ENCODE measurements at regions not wholly inside any gene's neighbourhood (a gene's known extent, or its start where the extent isn't known, plus 50 kb on each side); places are given as distances from the start of the nearest gene placed in this dataset.
"Not testable (repeated sequence)": the region's sequence is repeated elsewhere in the genome, so short reads cannot be mapped to it uniquely, and the experiment has no call there.

DNA sequence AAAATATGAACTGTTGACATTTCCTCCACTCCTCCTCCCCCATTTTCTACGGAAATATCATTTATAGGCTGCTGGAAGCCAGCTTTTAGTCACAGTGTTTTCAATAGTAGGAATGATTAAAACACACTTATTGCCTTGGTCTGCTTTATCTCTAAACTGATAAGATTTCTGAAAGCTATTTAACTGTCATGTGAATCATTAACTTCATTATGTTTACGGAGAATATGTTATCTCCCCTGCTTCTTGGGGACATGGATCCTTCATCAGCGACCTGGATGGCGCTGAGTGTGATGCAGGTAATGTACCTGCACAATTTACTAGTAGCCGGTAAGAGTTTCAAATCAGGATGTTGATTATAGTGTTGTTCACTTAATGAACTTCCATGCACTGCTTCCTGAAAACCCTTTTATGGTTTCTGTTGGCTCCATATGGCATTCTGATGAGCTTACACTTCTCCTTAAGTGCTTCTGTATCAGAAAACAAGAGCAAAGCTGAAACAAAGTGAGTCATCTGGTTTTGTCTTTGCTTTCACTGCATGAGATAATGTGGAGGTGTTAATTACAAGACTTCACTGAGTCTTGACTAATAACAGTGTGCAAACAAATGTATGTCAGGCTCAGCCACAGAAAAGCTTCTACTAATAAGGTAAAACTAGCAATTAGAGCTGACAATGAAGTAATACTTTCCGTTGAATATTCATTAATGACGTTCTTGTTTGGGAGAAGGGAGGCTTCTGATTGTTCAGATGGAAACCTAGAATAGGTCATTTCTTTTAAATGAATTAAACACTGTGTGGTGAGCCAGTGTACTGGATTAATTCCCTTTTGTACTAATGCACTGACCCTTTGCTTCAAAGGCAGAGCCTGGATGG, 162.4 kb upstream of the ZNF608 start:
- ATAC-seq, result peak in 1 of 2 donors; percentile 46

DNA sequence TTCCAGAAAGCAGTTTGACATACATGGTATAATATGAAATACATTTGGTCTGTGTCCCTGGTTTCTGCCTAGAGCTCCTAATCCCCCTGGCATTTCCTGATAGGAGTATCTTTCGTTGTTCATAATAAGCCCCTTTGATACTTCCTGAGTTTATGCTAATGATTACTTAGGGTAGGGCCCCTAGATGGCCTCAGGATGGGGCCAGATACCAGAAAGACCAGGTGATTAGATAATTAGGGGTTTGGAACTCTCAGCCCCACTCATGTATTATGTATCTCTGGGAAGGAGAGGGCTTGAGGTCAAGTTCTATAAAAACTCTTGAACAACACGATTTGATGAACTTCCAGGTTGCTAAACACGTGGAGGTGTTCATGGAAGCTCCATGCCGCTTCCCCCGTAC, 163.3 kb upstream of the ZNF608 start:
- ATAC-seq, result no peak
- H3K27me3 Mint-ChIP-seq (ENCODE audit: low read depth), result peaks cover 4% of the 10 kb centered on the region
- no peaks in the 10 kb centered on the region for H3K36me3 Mint-ChIP-seq (ENCODE audit: insufficient read depth)
- no peak for DNase-seq
- no peaks in the 10 kb centered on the region for H3K4me1 Mint-ChIP-seq (ENCODE audit: low read depth)
- H3K9me3 Mint-ChIP-seq, result no peaks in the 10 kb centered on the region
- no peak overlapping the region for H3K4me3 Mint-ChIP-seq

More for the DNA sequence above, 162.4 kb upstream of the ZNF608 start:
- no peaks in the 10 kb centered on the region for H3K4me1 Mint-ChIP-seq (ENCODE audit: low read depth)
- DNase-seq, result no peak
- H3K36me3 Mint-ChIP-seq (ENCODE audit: insufficient read depth), result no peaks in the 10 kb centered on the region
- peaks cover 4% of the 10 kb centered on the region for H3K27me3 Mint-ChIP-seq (ENCODE audit: low read depth)
- no peaks in the 10 kb centered on the region for H3K9me3 Mint-ChIP-seq
- H3K4me3 Mint-ChIP-seq, result no peak overlapping the region

DNA sequence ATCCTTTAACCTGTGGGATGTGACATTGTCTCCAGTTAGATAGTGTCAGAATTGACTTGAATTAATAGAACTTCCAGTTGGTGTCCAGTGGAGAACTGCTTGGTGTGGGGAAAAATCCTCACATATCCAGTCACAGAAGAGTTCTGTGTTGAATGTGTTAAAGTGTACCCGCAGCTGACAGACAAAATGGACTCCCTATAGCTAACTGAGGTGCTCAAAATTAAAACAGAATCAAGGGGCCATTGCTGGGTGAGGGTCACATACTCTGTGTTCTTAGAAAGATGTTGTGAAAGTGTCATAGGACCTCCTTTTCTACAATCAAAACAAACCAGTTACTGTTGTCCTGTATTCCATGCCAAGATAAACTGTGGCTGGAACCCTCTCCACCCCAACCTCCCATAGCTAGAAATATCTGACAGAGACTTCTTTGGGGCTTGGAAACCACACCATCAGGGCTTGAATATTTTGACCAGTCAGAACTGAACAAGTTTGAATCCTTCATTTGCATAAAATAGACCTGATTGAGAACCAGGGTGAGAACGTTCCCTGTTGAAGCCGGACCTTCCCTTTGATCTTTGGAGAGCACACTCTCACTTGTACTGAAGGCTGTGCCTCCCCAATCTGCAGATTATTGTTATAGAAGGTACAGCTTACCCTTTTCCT, 164.0 kb upstream of the ZNF608 start:
- H3K4me3 Mint-ChIP-seq, result no peak overlapping the region
- H3K4me1 Mint-ChIP-seq (ENCODE audit: low read depth), result no peaks in the 10 kb centered on the region
- H3K9me3 Mint-ChIP-seq, result no peaks in the 10 kb centered on the region
- no peaks in the 10 kb centered on the region for H3K36me3 Mint-ChIP-seq (ENCODE audit: insufficient read depth)
- no peak for DNase-seq
- ATAC-seq, result no peak
- H3K27me3 Mint-ChIP-seq (ENCODE audit: low read depth), result peaks cover 4% of the 10 kb centered on the region

DNA sequence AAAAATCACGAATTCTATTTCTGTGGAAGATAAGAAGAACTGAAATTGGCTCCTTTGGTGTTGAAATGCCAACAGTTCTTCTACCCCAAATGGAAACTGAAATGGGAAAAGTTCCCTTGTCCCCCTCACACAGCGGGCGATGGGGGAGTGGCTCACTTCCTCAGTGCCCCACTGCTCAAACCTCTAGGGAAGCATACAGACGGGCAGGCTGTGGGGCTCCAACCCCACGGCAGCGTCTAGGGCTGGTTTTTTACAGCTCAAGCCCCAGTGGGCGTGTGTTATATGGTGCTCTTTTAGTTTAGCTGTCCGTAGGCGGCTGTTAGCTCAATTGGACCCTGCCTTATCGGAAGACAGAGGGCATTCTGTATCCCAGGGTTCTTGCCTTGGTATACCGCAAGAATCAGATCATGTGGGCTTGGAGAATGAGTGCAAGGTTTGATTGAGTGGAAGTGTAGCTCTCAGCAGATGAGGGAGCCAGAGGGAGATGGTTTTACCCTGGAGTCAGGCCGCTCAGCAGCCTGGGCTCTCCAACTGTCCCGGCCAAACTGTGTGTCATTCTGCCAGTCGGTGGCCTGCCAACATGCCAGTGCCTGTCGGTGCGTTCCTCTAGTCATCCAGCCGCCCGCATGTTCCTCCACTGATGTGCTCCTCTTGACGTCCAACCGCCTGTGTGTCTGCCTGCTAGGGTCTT, 166.3 kb upstream of the ZNF608 start:
- DNase-seq (no peak), ATAC-seq (no peak)
- Mint-ChIP-seq H3K4me3 (no peak overlapping the region), H3K9me3 (no peaks in the 10 kb centered on the region), H3K4me1 (ENCODE audit: low read depth) (no peaks in the 10 kb centered on the region), H3K27me3 (ENCODE audit: low read depth) (peaks cover 2% of the 10 kb centered on the region), H3K36me3 (ENCODE audit: insufficient read depth) (no peaks in the 10 kb centered on the region)

DNA sequence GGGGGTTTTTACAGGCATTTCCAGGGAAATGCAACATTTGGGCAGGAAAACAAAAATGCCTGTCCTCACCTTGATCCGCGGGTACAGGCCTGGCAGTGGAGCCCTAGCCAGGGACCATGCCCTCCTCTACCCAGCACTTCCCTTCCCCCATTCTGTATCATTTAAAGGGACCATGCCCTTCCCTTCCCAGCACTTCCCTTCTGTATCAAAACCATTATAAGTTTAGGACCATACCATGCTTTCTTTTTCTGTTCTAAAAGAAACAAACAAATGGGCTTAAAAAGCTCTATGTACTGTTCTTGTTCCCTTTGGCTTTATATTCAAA, 166.9 kb upstream of the ZNF608 start:
- ATAC-seq, result no peak
- Mint-ChIP-seq H3K27me3 (ENCODE audit: low read depth) (peaks cover 2% of the 10 kb centered on the region), H3K4me1 (ENCODE audit: low read depth) (no peaks in the 10 kb centered on the region), H3K4me3 (no peak overlapping the region), H3K36me3 (ENCODE audit: insufficient read depth) (no peaks in the 10 kb centered on the region), H3K9me3 (no peaks in the 10 kb centered on the region)
- DNase-seq, result no peak

DNA sequence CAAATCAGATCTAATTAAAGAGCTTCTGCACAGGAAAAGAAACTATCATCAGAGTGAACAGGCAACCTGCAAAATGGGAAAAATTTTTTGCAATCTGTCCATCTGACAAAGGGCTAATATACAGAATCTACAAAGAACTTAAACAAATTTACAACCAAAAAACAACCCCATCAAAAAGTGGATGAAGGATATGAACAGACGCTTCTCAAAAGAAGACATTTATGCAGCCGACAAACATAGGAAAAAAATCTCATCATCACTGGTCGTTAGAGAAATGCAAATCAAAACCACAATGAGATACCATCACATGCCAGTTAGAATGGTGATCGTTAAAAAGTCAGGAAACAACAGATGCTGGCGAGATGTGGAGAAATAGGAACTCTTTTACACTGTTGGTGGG, 169.9 kb upstream of the ZNF608 start:
- H3K4me3 Mint-ChIP-seq; DNase-seq; H3K36me3 Mint-ChIP-seq (ENCODE audit: insufficient read depth); H3K27me3 Mint-ChIP-seq (ENCODE audit: low read depth); H3K9me3 Mint-ChIP-seq; H3K4me1 Mint-ChIP-seq (ENCODE audit: low read depth); ATAC-seq: not testable (repeated sequence)

DNA sequence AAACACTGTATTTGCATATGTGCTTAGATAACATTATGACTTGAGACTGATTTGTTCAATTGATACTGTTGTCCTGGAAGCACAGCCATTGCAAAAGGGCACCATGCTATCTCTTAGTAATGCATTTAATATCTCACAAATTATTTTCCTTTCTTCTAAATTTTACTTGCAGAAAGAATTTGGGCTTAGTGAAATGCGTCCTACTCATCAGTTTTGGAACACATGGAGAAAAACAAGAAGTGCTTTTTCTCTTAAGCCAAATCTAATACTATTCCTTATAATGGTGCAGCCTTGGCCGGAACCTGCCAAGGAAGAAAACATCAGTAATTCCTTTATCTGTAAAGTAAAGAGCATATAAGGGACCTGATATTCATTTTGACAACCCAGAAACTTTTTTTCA, 172.2 kb upstream of the ZNF608 start:
- Mint-ChIP-seq H3K4me3 (no peak overlapping the region), H3K9me3 (no peaks in the 10 kb centered on the region), H3K4me1 (ENCODE audit: low read depth) (no peaks in the 10 kb centered on the region), H3K27me3 (ENCODE audit: low read depth) (no peaks in the 10 kb centered on the region), H3K36me3 (ENCODE audit: insufficient read depth) (no peaks in the 10 kb centered on the region)
- ATAC-seq (no peak), DNase-seq (no peak)

DNA sequence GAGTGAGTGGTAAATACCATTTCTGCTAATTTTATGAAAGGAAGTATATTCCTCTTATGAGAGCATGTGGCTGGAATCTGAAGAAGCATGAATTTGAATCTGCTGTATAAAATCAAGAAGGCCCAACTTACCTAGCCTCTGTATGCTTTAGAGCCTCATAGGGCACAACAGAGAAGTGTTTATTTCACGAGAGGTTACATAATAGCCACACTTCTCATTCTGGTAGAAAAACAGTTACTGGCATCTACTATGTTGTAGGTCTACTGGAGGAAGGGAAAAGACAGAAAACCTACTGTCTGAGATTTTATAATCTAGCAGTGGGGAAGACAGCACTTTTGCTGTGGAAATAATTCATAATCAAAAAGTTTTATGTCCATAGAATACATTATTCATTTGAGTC, 172.6 kb upstream of the ZNF608 start:
- ATAC-seq (no peak), DNase-seq (no peak)
- no peak overlapping the region for H3K4me3 Mint-ChIP-seq
- no peaks in the 10 kb centered on the region for H3K9me3 Mint-ChIP-seq
- H3K4me1 Mint-ChIP-seq (ENCODE audit: low read depth), result no peaks in the 10 kb centered on the region
- no peaks in the 10 kb centered on the region for H3K36me3 Mint-ChIP-seq (ENCODE audit: insufficient read depth)
- H3K27me3 Mint-ChIP-seq (ENCODE audit: low read depth), result no peaks in the 10 kb centered on the region

DNA sequence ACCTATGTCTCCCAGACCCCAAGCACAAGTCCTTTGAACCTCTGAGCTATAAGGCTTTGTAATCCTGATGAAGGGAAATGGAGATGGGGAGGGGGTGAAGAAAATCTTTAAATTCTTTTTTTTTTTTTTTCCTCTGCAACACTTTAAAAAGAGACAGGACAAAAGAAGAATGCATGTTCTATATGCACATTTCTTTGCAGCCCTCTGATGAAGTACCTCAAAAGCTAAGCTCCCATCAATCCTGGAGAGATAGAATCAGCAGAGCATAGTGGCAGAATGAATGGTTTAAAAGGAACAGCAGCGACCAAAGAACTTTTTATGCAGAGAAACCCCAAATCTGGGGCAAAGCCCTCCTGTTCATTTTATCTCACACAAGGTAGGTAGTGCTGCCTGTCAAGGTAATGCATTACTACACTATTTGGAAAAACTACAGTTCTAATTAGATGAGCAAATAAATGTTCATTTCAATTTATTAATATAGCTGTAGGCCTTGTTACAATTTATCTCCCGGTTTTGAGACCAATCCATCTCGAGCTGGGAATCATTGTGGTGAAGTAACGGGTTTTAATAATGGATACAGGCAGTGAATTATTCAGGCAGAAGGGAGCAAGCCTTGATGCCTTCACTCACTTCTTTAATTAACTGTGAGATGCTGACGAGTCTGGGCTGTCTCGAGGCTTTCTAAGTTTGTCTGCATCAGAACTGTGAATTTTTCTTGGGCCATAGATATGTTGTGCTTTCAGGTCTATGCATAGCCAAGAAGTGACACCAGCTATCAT, 173.5 kb upstream of the ZNF608 start:
- Mint-ChIP-seq H3K27me3 (ENCODE audit: low read depth) (no peaks in the 10 kb centered on the region), H3K9me3 (no peaks in the 10 kb centered on the region)
- no peak for ATAC-seq

DNA sequence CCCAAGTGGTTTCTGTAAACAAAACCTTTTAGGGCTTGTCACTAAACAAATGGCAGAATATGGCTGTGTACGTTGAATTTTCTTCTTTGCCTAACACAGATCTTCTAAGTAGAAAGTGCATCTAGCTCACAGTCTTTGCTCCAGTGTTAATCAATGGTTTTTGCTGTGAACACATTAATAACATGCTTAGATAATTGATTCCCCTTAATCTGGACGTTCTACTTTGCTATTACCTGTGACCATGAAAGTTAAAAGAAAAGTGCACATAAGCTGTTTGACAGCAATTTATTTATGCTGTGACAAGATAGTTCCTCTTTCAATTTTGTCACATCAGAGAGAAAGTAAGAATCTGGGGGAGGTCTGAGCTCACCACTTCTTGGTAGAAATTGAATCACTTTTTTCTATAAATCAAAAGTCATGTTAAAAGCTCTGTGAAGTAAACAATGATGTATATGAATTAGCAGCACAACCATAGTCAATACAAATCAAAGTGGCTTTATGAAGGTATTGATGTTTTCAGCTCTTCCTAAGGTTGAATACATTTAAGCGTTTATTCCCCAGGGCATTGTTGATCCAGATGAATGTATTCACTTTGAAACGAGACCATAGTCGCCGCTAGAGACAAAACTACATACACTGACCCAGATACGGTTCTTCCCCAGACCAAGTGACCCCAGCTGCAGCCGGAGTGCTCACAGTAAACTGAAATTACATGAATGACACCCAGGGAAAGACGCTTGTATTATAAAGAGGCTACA, 174.6 kb upstream of the ZNF608 start:
- H3K4me1 Mint-ChIP-seq (ENCODE audit: low read depth), result no peaks in the 10 kb centered on the region
- DNase-seq (no peak), ATAC-seq (peak in 1 of 2 donors; percentile 35)
- no peaks in the 10 kb centered on the region for H3K9me3 Mint-ChIP-seq
- no peaks in the 10 kb centered on the region for H3K27me3 Mint-ChIP-seq (ENCODE audit: low read depth)
- no peak overlapping the region for H3K4me3 Mint-ChIP-seq
- H3K36me3 Mint-ChIP-seq (ENCODE audit: insufficient read depth), result no peaks in the 10 kb centered on the region

More for the DNA sequence above, 173.5 kb upstream of the ZNF608 start:
- Mint-ChIP-seq H3K4me3 (no peak overlapping the region), H3K36me3 (ENCODE audit: insufficient read depth) (no peaks in the 10 kb centered on the region), H3K4me1 (ENCODE audit: low read depth) (no peaks in the 10 kb centered on the region)
- DNase-seq, result no peak

DNA sequence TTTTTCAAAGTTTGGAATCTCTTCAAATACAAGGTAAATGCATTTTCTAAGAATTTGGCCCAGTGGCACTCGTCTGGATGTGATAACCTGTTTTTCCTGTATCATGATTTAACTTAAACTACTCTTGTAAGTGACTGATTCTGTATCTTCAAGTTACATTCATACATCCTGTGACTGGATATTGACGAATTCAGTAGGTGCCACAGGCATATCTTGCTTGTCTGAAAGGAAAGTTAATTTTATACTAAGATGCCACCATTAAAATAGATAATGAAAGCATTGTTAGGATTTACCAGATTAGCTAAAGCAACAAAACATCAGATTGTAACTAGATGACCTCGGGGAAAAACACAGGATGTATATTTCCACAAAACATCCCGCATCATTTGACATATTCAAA, 175.3 kb upstream of the ZNF608 start:
- Mint-ChIP-seq H3K36me3 (ENCODE audit: insufficient read depth) (no peaks in the 10 kb centered on the region), H3K9me3 (no peaks in the 10 kb centered on the region), H3K4me3 (no peak overlapping the region), H3K4me1 (ENCODE audit: low read depth) (no peaks in the 10 kb centered on the region), H3K27me3 (ENCODE audit: low read depth) (no peaks in the 10 kb centered on the region)
- no peak for ATAC-seq
- no peak for DNase-seq

DNA sequence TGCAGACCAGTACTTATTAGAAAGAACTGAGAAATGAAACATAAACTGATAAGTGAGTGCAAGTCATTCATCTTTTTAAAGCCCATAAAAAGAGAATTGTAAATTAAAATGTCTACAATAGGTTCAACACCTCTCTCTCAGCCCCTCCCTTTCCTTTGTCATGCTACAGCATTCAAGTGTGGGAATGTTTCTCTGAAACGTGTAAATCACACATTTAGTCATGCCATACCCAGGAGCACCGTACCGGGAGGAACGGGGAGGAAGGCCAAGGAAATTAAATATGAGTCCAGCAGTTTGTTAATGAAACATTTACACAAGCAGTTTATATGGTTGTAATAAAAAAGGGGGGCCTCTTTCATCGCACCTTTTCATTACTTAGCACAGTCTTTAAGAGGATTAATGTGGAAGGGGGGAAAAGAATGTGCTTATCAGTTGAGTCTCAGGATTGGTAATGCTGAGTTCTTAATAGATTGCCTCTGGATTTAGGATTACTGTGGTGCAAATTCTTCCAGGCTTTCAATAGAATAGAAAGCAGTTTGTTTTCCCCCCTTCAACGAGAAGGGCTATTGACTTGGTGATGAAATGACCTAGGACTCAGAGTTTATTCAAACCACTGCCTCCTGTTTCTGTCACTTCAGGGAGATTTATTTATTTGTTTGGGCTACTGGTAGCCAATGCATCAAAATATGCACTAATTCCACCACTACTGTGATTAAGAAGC, 176.0 kb upstream of the ZNF608 start:
- ATAC-seq (no peak), DNase-seq (no peak)
- no peak overlapping the region for H3K4me3 Mint-ChIP-seq
- no peaks in the 10 kb centered on the region for H3K36me3 Mint-ChIP-seq (ENCODE audit: insufficient read depth)
- H3K27me3 Mint-ChIP-seq (ENCODE audit: low read depth), result no peaks in the 10 kb centered on the region
- peaks cover 4% of the 10 kb centered on the region for H3K9me3 Mint-ChIP-seq
- H3K4me1 Mint-ChIP-seq (ENCODE audit: low read depth), result no peaks in the 10 kb centered on the region

DNA sequence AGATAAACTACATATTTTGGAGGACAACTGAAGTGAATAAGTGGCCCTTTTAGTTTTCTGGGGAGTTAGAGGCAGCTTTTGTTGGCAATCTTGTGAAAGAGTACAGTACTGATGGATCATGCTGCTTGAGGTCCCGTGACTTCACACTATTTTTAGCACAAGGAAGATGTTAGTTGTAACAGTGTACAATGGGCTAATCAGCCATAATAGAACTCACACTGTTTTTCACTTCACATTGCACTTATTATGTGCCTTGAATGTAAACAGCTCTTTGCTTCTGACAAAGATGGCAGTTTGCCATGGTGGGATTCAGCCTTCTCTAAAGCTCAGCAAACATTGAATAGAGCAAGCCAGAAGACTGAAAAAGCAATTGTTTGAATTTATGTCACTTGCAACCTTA, 176.7 kb upstream of the ZNF608 start:
- H3K4me1 Mint-ChIP-seq (ENCODE audit: low read depth), result no peaks in the 10 kb centered on the region
- H3K9me3 Mint-ChIP-seq, result peaks cover 5% of the 10 kb centered on the region
- H3K27me3 Mint-ChIP-seq (ENCODE audit: low read depth), result no peaks in the 10 kb centered on the region
- DNase-seq (no peak), ATAC-seq (no peak)
- no peak overlapping the region for H3K4me3 Mint-ChIP-seq
- no peaks in the 10 kb centered on the region for H3K36me3 Mint-ChIP-seq (ENCODE audit: insufficient read depth)
